GM18867 (cell line): ENCODE measurements at regions not wholly inside any gene's neighbourhood (a gene's known extent, or its start where the extent isn't known, plus 50 kb on each side); places are given as distances from the start of the nearest gene placed in this dataset.
"Not testable (repeated sequence)": the region's sequence is repeated elsewhere in the genome, so short reads cannot be mapped to it uniquely, and the experiment has no call there.

ENCODE experiments used
- ATAC-seq: cut with Tn5 transposase; IDR thresholded peaks from one replicate; pipeline ENCODE4 v1.9.1; 2021; ENCODE audit warnings: mild to moderate bottlenecking, moderate library complexity; ENCODE audit not compliant: unreplicated experiment

DNA sequence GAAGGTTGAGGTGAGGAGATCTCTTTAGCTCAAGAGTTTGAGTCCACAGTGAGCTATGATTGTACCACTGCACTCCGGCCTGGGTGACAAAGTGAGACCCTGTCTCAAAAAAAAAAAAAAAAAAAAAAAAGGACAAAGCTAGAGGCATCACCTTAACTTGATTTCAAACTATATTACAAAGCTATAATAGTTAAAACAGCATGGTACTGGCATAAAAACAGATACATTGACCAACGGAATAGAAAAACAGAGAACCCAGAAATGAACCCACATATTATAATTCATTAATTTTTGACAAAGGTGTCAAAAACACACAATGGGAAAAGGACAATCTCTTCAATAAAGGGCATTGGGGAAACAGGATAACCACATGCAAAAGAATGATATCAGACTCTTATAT is 50.8 kb upstream of the MBOAT1 start:
- ATAC-seq: no peak

DNA sequence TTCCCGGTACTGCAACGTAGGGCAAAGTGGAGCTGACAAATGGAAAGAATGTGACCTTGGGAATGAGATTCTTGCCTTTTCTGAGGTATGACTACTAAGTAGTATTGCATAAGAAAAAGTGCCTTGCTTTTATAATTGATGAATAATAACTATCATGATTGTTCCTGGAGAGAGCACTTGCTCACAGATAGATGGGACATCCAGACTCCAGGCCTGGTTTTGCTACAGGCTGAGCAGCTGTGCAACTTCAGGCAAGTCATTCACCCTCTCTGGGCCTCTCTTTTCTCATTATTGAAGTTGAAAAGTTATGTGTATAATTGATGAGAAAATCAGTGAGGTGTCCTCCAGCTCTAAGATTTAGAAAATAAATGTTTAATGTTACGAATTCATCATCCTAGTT is 53.6 kb upstream of the MBOAT1 start:
- ATAC-seq: no peak

DNA sequence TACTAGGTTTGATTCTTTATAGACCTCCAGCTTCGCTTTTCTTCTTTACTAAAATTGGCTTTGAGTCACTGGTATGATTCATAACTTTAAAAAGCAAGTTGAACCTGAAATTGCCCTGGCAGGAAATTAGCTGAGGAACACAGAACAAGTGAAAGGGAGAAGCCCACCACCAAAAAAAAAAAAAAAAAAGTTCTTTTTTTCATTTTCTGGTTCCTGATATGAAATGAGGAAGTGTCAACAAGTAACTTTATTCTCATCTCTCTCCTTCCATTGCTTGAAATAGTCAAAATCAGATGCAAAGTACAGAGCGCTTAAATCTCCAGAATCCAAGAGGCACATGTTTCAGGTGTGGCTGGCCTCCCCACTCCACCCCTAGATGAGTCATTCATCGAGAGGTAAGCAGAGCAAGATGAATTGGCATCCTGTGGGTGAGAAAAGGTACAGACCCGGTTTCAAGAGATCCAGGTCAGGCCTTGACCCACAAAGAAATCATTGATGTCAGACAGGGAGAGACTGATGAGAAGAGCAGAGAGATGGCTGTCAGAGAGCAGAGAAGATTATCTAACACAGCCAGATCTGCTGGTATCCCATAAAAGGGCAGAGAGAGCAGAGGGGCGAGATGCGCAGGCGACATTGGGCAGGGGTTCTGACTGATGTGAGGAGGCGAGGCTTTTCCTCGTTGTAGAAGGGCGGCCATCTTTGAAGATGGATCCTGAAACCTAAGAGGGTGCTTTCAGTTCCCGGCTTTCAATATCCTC is 54.8 kb upstream of the MBOAT1 start:
- no peak for ATAC-seq

DNA sequence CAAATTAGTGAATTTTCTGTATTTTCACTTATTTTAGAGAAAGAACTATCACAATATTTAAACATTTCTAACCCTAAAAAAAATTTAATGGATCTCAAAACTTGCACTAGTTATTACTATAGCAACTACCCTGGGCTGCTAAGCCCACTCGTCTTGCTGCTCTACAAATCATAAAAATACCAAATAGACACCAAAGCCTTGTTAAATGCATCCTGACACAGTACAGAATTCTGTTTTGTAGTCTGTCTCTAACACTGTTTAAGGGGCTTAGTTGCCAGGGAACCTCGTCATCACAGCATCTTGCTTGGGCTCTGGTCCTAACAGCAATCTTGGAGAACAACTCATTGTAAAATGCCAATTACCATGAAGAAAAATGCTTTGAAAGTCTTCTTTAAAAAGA is 56.9 kb upstream of the MBOAT1 start:
- no peak for ATAC-seq

DNA sequence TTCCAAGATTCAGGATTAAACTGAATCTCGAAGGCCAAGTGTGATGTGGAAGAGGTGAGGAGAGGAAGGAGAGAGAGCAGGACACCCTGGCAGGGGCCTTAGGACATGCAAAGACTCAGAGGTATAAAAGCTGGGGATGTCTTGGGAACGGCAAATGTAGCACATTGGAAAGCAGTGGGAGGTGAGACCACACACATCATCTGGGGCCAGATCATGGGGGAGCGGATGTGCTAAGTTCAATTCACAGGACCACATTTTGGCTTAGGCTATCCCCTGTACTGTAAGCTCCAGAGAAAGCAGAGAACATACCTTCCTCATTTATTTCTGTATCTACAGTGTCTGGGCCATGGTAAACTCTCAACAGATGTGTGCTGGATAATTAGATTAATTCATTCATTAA is 59.5 kb upstream of the MBOAT1 start:
- no peak for ATAC-seq

DNA sequence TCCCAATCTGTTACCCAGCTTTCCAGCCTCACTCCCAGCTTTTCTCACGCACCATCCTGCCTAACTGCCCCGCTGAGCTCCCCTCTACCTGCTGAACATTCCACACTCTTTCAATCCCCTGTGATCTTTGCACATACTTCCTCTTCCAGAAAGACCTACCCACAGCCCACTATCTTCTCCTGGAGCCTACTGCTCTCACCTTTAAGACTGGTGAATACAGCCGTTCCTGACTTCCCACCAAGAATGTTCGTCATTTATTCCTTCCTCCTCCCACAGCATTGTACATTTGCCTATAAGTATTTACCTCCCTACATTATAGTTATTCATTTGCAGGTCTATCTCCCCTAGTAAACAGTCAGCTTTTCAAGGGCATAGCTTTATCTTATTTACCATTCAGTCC is 61.9 kb upstream of the MBOAT1 start:
- no peak for ATAC-seq

DNA sequence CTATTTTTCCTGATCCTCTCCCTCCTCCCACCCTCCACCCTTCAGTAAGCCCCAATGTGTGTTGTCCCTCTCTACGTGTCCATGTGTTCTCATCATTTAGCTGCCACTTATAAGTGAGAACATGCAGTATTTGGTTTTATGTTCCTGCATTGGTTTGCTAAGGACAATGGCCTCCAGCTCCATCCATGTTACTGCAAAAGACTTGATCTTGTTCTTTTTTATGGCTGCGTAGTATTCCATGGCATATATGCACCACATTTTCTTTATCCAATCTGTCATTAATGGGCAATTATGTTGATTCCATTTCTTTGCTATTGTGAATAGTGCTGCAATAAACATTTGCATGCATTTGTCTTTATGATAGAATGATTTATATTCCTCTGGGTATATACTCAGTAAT is 63.6 kb upstream of the MBOAT1 start:
- not testable (repeated sequence) for ATAC-seq

DNA sequence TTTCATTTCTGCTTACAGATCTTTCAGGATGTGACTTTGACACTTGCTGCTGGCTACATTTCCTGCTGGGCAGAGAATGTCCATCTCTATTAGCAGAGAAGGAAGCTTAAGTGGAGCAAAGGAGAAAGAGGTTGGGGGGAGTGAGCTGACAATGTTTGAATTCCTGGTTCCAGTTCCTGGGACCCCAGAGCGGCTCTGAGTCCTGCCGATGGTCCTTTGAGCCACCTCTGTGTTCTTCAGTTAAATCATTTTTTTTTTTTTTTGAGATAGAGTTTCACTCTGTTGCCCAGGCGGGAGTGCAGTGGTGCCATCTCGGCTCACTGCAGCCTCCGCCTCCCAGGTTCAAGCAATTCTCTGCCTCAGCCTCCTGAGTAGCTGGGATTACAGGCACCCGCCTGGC is 65.5 kb upstream of the MBOAT1 start:
- not testable (repeated sequence) for ATAC-seq

DNA sequence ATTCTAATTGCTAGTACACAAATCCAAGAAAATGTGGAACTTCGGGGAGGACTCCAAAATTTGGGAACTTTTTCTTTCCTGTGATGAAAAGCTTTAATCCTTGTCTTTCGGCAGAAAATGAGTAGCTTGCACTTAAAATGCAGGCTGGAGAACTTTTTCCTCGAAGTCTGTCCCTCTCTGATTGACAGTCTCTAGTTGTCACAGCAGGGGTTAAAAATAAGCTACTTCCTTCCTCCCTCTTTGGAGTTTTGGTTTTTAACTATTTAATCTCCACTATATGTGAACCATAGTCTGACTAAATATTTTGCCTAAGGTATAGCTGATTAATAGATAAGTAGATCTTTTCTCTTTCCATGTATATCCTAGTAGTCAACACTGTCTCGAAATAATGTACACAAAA is 66.8 kb upstream of the MBOAT1 start:
- ATAC-seq: no peak

DNA sequence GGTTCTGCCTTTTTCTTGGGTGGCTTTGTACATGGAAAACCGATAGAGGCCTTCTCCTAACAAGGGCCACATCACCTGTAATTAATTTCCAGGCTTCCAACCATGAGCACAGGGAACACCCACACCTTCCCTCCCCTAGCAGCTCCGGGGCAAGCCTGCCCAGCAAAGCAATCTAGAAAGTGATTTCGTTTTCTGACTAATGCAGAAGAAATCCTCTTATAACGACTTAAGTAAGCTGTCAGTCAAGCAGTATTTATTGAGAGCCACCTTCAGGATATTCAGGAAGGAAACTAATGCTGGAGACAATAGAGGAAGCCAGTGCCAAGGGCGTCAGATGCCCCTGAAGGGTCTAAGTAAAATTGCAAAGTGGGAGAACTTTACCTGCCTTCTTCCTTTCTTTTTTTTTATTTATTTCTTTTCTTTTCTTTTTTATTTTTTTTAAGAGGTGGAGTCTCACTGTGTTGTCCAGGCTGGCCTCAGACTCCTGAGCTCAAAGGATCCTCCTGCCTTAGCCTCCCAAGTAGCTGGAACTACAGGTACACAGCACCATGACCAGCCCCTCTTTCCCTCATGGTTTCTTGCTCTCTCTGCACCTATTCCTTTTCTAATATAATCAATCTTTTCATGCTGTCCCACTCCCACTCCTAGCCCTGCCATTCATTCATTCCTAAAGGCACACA is 67.5 kb upstream of the MBOAT1 start:
- no peak for ATAC-seq

DNA sequence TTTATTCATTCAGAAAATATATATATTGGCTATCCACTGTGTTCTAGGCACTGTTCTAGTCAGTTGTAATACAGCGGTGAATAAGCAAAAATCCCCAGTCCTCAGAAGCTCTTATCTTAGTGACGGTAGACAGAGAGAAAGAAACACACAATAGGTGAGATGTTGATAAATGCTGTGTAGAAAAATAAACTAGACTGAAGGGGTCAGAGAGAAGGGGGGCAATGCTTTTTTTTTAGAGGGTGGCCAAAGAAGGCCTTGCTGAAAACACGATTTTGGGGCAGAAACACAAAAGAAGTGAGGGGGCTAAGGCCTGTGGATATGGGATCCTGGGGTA is 68.0 kb upstream of the MBOAT1 start:
- no peak for ATAC-seq

DNA sequence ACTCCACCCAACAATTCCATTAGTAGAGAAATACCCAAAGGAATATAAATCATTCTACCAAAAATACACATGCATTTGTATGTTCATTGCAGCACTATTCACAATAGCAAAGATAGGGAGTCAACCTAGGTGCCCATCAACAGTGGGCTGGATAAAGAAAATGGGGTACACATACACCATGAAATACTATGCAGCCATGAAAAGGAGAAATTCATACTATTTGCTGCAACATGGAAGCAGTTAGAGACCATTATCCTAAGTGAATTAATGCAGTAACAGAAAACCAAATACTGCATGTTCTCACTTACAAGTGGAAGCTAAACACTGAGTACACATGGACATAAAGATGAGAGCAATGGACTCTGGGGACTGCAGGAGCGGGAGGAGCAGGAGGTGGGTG is 72.4 kb upstream of the MBOAT1 start:
- no peak for ATAC-seq

DNA sequence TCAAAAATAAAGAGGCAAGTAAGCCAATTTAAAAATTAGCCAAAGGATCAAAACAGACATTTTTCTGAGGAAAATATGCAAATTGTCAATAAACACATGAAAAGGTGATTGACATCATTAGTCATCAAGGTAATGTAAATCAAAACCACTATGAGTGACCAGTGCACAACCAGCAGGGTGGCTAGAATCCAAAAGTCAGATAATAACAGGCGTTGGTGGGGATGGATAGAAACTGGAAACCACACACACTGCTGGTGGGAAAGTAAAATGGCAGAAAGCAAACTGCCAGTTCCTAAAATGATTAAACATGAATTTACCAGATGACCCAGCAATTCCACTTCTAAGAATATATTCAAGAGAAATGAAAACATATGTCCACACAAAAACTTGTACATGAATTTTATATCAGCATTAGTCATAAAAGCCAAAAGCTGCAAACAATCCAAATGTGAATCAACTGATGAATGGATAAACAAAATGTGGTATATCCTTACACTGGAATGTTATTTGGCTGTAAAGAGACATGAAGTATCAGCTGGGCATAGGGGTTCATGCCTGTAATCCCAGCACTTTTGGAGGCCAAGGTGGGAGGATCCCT is 74.8 kb upstream of the MBOAT1 start:
- ATAC-seq: peak; percentile 49

DNA sequence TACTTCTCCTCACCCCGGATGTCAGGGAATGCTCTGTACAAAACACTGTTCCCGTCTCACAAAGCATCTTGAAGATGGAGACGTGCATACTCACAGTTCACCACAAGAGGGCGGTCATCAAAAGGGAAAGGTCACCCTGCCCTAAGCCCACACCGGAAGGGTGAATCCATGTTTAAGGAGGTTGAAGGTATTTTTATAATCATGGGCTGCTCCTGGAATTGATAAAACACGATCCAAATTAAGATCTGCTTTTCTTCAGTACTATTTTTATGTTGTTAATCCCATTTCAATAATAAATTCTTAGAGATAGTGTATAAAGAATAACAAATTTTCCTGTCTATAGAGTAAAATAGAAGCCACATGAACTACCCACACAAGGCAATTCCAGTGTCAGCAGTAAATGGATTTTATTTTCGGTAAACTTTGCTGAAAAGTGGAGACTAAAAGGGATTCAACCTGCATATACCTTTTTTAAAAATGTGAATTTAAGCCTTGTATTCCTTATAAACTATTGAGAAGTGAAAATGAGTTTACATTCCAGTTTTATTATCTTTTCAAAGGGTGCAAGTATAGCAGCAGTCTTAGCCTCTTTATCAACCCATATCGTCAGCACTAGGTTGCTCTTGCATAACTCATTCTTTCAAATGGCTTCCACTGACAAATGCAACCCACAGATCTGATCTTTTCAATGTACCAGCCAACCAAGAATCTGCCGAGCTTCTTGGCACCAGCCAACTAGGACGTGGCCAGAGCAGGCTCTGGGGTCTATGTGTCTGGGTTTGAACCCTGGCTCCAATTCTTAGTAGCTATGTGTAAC is 79.7 kb upstream of the MBOAT1 start:
- ATAC-seq: peak; percentile 80

DNA sequence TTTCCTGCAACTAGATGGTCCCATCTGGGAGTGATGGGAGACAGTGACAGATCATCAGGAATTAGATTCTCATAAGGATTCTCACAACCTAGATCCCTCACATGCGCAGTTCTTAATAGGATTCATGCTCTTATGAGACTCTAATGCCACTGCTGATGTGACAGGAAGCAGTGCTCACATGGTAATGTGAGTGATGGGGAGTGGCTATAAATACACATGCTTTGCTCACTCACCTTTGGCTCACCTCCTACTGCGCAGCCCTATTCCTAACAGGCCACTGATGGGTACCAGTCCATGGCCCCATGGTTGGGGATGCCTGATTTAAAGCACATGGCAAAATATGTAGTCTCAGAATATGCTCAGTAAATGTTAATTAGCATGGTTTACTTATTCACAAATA is 80.6 kb upstream of the MBOAT1 start:
- no peak for ATAC-seq

DNA sequence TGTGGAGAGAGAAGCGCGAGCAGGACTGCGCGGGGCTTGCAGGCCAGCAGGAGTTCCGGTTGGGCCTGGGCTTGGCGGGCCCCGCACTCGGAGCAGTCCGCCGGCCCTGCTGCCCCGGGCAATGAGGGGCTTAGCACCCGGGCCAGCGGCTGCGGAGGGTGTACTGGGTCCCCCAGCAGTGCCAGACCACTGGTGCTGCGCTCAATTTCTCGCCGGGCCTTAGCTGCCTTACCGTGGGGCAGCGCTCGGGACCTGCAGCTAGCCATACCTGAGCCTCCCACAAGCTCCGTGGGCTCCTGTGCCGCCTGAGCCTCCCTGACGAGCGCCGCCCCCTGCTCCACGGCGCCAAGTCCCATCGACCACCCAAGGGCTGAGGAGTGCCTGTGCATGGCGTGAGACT is 89.0 kb upstream of the MBOAT1 start:
- no peak for ATAC-seq

DNA sequence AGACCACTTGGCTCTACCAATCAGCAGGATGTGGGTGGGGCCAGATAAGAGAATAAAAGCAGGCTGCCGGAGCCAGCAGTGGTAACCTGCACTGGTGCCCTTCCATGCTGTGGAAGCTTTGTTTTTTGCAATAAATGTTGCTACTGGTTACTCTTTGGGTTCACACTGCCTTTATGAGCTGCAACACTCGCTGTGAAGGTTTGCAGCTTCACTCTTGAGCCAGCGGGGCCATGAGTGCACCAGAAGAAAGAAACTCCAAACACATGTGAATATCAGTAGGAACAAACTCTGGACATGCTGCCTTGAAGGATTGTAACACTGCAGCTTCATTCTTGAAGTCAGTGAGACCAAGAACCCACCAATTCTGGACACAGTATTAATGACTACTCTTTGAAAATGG is 89.9 kb upstream of the MBOAT1 start:
- no peak for ATAC-seq

DNA sequence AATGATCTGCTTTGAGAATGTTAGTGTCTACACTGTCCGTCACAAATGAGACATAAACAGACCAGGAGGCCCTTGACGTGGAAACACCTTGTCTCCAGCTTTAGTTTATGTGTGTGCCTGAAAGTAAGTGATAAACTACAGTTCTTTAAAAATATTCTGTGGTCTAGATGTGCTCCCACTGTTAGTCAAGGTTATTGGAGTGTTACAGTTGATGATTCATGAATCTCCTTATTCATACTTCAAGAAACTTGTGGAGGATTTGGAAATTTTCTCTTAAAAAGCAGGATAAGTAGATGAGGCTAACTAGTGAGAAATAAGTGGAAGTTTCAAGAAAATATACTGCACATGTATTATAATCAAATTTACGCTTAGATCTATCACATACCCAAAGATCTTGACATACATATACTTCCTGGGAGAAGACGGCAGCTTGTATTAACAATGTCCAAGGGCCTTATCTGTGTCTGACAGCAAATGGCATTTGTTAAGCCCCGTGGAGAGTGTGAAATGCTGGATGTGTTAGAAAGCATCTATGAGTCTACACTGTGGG is 90.5 kb upstream of the MBOAT1 start:
- ATAC-seq: no peak

DNA sequence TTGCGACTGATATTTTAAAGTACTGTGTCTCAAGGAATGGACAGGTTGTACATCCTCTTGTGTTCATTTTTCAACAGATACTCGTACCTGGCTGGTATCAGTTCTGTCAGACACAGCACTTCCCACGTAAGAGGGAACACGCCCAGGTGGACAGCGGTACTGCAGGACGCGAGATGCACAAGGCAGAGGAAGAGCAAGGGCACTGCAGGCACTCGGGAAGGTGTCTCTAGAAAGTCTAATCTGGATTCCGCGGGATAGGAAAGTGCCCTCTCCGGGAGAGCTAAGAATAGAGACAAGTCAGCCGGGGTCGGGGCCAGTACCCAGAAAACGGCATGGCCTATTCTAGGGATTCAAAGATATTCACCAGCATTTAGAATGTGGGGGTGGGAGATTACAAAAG is 94.2 kb upstream of the MBOAT1 start:
- no peak for ATAC-seq

DNA sequence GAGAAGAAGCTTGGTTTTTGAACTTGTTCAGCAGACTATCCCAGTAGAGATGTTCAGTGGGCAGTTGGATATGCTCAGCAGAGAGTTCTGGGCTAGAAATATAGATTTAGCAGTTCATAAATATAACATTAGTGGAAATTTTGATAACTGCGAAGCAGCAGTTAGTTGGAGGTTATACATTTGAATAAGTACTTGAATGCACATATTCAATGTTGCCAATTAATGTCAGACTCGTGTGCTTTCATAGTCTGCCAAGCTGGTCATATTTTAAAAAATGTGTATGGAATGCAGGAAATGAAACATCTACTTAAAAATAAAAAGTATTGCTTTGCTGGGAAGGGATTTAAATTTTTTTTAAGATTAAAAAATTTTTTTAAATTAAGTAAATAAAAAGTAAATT is 92.5 kb upstream of the E2F3 start:
- ATAC-seq: no peak

DNA sequence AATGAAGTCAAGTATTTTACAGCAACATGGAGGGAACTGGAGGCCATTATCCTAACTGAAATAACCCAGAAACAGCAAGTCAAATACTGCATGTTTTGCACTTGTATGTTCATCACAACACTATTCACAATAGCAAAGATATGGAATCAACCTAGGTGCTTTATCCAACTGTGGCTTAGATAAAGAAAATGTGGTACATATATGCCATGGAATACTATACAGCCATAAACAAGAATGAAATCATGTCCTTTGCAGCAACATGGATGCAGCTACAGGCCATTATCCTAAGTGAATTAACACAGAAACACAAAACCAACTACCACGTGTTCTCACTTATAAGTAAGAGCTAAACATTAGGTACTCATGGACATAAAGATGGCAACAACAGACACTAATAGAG is 91.5 kb upstream of the E2F3 start:
- no peak for ATAC-seq
